Fibroblast of mammary gland (primary cell): ENCODE measurements at regions not wholly inside any gene's neighbourhood (a gene's known extent, or its start where the extent isn't known, plus 50 kb on each side); places are given as distances from the start of the nearest gene placed in this dataset.

Experiments used
- DNase-seq: peaks from one replicate; pipeline ENCODE4 v3.0.0-alpha.2; 2010; ENCODE audit warnings: low read depth
- H3K4me3 ChIP-seq: 2 replicates; pipeline ENCODE4 v1.5.1; 2011; ENCODE audit warnings: low read depth, mild to moderate bottlenecking, low read length, moderate library complexity; ENCODE audit not compliant: control insufficient read depth
- CTCF ChIP-seq: conservative IDR thresholded peaks from 2 replicates; pipeline ENCODE4 v1.5.1; 2011; ENCODE audit warnings: low read depth, low read length, inconsistent platforms; ENCODE audit not compliant: control insufficient read depth, insufficient read depth

GRCh38 chr13:88339271-88339741 is 668.1 kb downstream of the SLITRK5 start:
- no peak for DNase-seq
- H3K4me3 ChIP-seq, result no peak overlapping the region
- no peak for TF ChIP-seq CTCF

GRCh38 chr13:88345171-88345847 is 674.1 kb downstream of the SLITRK5 start:
- no peak for DNase-seq
- H3K4me3 ChIP-seq, result no peak overlapping the region
- no peak for TF ChIP-seq CTCF

GRCh38 chr13:88360761-88361160 is 689.6 kb downstream of the SLITRK5 start:
- DNase-seq, result no peak
- no peak for TF ChIP-seq CTCF
- H3K4me3 ChIP-seq, result no peak overlapping the region

- TF ChIP-seq CTCF, result no peak
- no peak for DNase-seq
- H3K4me3 ChIP-seq, result no peak overlapping the region
Observed at GRCh38 chr13:88369866-88370265, 698.7 kb downstream of the SLITRK5 start.

- no peak for TF ChIP-seq CTCF
- no peak overlapping the region for H3K4me3 ChIP-seq
Observed at GRCh38 chr13:88376760-88377388, 705.7 kb downstream of the SLITRK5 start.

GRCh38 chr13:88377852-88378251 is 706.7 kb downstream of the SLITRK5 start:
- H3K4me3 ChIP-seq, result no peak overlapping the region
- no peak for TF ChIP-seq CTCF
- DNase-seq, result no peak

More at GRCh38 chr13:88376760-88377388, 705.7 kb downstream of the SLITRK5 start:
- DNase-seq, result no peak
